ENCODE measurements at regions not wholly inside any gene's neighbourhood (a gene's known extent, or its start where the extent isn't known, plus 50 kb on each side); places are given as distances from the start of the nearest gene placed in this dataset.

DNA sequence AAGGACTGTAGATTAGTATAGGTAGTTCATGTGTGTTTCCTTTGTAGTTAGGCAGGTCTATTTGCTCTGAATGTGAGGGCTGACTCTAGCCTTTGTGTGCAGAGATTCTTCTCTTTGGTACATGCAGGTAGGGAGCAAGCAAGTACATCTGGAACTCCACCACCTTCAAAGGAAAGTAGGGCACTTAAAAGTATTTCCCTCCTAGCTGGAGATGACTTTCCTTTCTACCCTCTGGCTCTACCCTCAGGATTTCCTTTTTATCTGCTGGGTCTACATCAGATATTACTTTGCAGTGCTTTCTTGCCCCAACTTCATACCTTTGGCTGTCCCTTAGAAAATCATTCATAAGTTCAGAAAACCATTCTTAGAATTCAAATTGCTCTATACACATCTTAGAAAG lies 91.7 kb upstream of the HIVEP3 start:
- Histone ChIP-seq H2AFZ (ENCODE audit: low read length) (no peak overlapping the region), H3K4me2 (ENCODE audit: low read depth, low read length) (no peak overlapping the region), H3K9me3 (replicated peaks; ENCODE audit: insufficient read depth, low read length) (no peaks in the 10 kb centered on the region), H3K9ac (ENCODE audit: low read length) (no peak overlapping the region), H3K36me3 (replicated peaks; ENCODE audit: insufficient read depth, low read length) (no peaks in the 10 kb centered on the region), H3K4me1 (ENCODE audit: low read length) (peaks cover 6% of the 10 kb centered on the region; the same call in 1 of the 2 replicates), H3F3A (ENCODE audit: insufficient read depth, low read length) (no peaks in the 10 kb centered on the region), H4K20me1 (ENCODE audit: insufficient read depth, low read length) (no peaks in the 10 kb centered on the region), H3K79me2 (ENCODE audit: low read length) (no peaks in the 10 kb centered on the region), H3K27me3 (replicated peaks; ENCODE audit: insufficient read depth, low read length) (no peaks in the 10 kb centered on the region), H3K9me2 (replicated peaks; ENCODE audit: insufficient read depth, low read length) (no peaks in the 10 kb centered on the region), H3K4me3 (ENCODE audit: low read length) (no peak overlapping the region), H3K27ac (ENCODE audit: low read length) (no peak overlapping the region)
- no peak for TF ChIP-seq EZH2phosphoT487 (IDR thresholded peaks at IDR 0.05; ENCODE audit: low read length)
- TF ChIP-seq EZH2 (optimal IDR thresholded peaks at IDR 0.05; ENCODE audit: low read depth, low read length): no peak
- TF ChIP-seq, protein P1, sequence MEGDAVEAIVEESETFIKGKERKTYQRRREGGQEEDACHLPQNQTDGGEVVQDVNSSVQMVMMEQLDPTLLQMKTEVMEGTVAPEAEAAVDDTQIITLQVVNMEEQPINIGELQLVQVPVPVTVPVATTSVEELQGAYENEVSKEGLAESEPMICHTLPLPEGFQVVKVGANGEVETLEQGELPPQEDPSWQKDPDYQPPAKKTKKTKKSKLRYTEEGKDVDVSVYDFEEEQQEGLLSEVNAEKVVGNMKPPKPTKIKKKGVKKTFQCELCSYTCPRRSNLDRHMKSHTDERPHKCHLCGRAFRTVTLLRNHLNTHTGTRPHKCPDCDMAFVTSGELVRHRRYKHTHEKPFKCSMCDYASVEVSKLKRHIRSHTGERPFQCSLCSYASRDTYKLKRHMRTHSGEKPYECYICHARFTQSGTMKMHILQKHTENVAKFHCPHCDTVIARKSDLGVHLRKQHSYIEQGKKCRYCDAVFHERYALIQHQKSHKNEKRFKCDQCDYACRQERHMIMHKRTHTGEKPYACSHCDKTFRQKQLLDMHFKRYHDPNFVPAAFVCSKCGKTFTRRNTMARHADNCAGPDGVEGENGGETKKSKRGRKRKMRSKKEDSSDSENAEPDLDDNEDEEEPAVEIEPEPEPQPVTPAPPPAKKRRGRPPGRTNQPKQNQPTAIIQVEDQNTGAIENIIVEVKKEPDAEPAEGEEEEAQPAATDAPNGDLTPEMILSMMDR (IDR thresholded peaks at IDR 0.05; ENCODE audit: low read length): no peak
- DNase-seq: no peak

DNA sequence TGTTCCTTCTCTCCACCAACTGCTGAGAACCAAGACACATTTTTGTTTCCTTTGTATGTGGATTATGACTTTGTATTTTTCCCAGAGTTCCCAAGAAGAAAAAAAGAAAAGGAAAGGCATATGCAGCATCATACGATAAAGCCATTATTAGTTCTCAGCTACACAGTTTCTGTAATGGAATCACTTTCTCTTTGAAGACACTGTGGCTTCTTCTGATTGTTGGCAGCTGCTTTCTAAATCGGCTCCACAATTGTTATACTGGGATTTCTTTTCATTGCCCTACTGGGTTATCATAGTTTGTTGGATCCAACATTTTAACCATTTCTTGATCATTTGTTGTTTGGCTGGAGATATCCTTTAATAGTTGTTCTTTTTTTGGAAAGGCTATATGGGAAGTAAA lies 89.5 kb upstream of the HIVEP3 start:
- no peaks in the 10 kb centered on the region for H3F3A ChIP-seq (ENCODE audit: insufficient read depth, low read length)
- no peaks in the 10 kb centered on the region for H4K20me1 ChIP-seq (ENCODE audit: insufficient read depth, low read length)
- H3K27ac ChIP-seq (ENCODE audit: low read length): no peak overlapping the region
- no peaks in the 10 kb centered on the region for H3K79me2 ChIP-seq (ENCODE audit: low read length)
- no peak overlapping the region for H3K4me2 ChIP-seq (ENCODE audit: low read depth, low read length)
- no peaks in the 10 kb centered on the region for H3K36me3 ChIP-seq (replicated peaks; ENCODE audit: insufficient read depth, low read length)
- DNase-seq: no peak
- TF ChIP-seq EZH2phosphoT487 (IDR thresholded peaks at IDR 0.05; ENCODE audit: low read length) (no peak), EZH2 (optimal IDR thresholded peaks at IDR 0.05; ENCODE audit: low read depth, low read length) (no peak)
- TF ChIP-seq, protein P1 (IDR thresholded peaks at IDR 0.05; ENCODE audit: low read length): no peak
- H3K27me3 ChIP-seq (replicated peaks; ENCODE audit: insufficient read depth, low read length): no peaks in the 10 kb centered on the region
- no peak overlapping the region for H3K9ac ChIP-seq (ENCODE audit: low read length)
- H3K4me3 ChIP-seq (ENCODE audit: low read length): no peak overlapping the region
- no peak overlapping the region for H2AFZ ChIP-seq (ENCODE audit: low read length)
- no peaks in the 10 kb centered on the region for H3K9me2 ChIP-seq (replicated peaks; ENCODE audit: insufficient read depth, low read length)
- H3K4me1 ChIP-seq (ENCODE audit: low read length): peaks cover 6% of the 10 kb centered on the region; the same call in 1 of the 2 replicates
- no peaks in the 10 kb centered on the region for H3K9me3 ChIP-seq (replicated peaks; ENCODE audit: insufficient read depth, low read length)

DNA sequence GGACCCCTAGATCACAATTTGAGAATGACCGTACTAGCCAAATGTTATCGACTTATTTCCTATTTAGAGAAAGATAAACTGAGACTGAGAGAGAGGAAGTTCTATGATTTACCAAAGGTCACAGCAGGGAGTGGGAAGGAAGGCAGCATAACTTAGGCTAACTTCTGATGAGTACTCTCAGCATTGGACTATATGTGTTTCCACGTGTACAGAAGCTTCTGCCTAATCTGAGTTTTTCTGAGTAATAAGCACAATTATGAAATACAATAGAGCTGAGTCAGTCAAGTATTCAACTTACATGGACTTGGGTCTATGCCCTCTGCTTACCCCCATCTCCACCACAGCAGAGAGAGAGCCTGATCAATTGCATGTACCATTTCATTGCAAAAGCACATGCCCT lies 88.1 kb upstream of the HIVEP3 start:
- Histone ChIP-seq H3K79me2 (ENCODE audit: low read length) (no peaks in the 10 kb centered on the region), H3K27me3 (replicated peaks; ENCODE audit: insufficient read depth, low read length) (no peaks in the 10 kb centered on the region), H3F3A (ENCODE audit: insufficient read depth, low read length) (no peaks in the 10 kb centered on the region), H3K9me2 (replicated peaks; ENCODE audit: insufficient read depth, low read length) (no peaks in the 10 kb centered on the region), H2AFZ (ENCODE audit: low read length) (no peak overlapping the region), H4K20me1 (ENCODE audit: insufficient read depth, low read length) (no peaks in the 10 kb centered on the region), H3K36me3 (replicated peaks; ENCODE audit: insufficient read depth, low read length) (no peaks in the 10 kb centered on the region), H3K27ac (ENCODE audit: low read length) (no peak overlapping the region), H3K4me1 (ENCODE audit: low read length) (peaks cover 6% of the 10 kb centered on the region; the same call in 1 of the 2 replicates), H3K4me3 (ENCODE audit: low read length) (no peak overlapping the region), H3K9me3 (replicated peaks; ENCODE audit: insufficient read depth, low read length) (no peaks in the 10 kb centered on the region), H3K9ac (ENCODE audit: low read length) (no peak overlapping the region), H3K4me2 (ENCODE audit: low read depth, low read length) (no peak overlapping the region)
- no peak for DNase-seq
- no peak for TF ChIP-seq EZH2phosphoT487 (IDR thresholded peaks at IDR 0.05; ENCODE audit: low read length)
- TF ChIP-seq, protein P1 (IDR thresholded peaks at IDR 0.05; ENCODE audit: low read length): no peak
- no peak for TF ChIP-seq EZH2 (optimal IDR thresholded peaks at IDR 0.05; ENCODE audit: low read depth, low read length)

All from MM.1S (cell line).